DND-41 (cell line): ENCODE measurements at regions not wholly inside any gene's neighbourhood (a gene's known extent, or its start where the extent isn't known, plus 50 kb on each side); places are given as distances from the start of the nearest gene placed in this dataset.

Source experiments
- CTCF ChIP-seq: IDR thresholded peaks from 2 replicates; pipeline ENCODE4 v1.5.1; 2012; ENCODE audit warnings: borderline replicate concordance, low read length, moderate library complexity, mild to moderate bottlenecking; ENCODE audit not compliant: poor library complexity, severe bottlenecking; ENCODE audit errors: extremely low read depth
- EZH2 ChIP-seq: IDR thresholded peaks from 3 replicates; pipeline ENCODE4 v1.6.1; 2012; ENCODE audit warnings: borderline replicate concordance, low read depth, mild to moderate bottlenecking, moderate library complexity, low read length, inconsistent platforms; ENCODE audit not compliant: severe bottlenecking

- TF ChIP-seq EZH2 (no peak), CTCF (no peak)
Observed at GRCh38 chr1:240672132-240672811, 60.3 kb upstream of the GREM2 start.
